ENCODE measurements at regions not wholly inside any gene's neighbourhood (a gene's known extent, or its start where the extent isn't known, plus 50 kb on each side); places are given as distances from the start of the nearest gene placed in this dataset.

DNA sequence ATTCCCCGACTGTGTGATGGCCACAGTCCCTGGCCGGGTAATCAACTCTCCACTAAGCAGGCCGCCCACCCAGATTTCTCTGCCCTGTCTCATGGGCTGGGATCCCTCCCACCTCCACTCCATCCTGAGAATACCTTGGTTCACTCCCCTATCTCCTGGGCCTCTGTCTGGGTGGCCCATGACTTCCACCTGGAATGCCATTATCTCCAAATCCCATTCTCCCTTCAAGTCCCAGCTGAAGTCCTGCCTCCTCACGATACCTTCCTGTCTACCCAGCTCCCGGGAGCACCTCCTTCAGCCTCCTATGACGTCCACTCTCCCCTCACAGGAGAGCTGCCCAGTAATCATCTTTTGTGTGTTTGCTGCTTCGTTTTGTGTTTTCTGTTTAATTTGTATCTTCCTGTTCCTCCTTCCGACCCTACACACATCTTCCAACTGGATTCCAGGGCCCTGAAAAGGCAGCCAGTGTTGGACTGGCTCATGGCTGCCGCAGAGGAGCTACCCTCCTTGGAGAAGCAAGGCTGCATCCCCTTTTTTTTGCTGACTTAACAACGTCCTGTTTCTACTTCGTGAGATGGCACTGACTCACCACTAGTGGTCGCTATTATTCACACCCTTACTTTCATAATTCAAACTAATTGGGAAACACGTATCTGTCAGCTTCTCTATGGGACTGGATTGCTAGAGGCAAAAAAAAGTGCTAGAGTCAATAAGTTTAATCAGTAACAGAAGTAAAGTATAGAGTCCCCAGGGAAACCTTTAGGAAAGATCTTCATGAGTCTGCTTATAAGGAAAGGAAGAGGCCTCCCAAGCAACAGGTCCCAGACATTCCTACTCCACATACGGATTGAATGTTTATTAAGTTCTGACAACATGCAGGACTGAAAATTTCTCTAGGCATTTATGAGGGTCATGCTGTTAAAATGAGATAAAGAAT, 171.9 kb upstream of the GATA6 start:
- DNase-seq: no peak

DNA sequence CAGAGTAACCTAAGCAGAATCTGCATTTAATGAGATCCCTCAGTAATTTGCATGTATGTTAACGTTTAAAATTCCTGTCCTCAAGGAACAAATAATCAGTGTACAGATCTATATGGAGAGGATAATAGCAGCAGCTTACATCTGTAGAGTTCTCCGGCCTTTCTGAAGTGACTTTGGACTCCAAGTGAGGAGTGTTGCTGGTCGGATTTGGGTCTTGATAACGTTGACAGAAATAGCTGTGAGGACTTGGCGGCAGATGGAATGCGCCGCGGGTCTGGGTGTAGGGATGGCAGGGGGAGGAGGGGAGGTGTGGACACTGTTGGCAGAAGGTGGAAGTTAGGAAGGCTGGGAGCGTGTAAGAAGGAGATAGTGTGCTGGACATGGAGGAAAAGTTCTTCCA, 170.9 kb upstream of the GATA6 start:
- DNase-seq: no peak

DNA sequence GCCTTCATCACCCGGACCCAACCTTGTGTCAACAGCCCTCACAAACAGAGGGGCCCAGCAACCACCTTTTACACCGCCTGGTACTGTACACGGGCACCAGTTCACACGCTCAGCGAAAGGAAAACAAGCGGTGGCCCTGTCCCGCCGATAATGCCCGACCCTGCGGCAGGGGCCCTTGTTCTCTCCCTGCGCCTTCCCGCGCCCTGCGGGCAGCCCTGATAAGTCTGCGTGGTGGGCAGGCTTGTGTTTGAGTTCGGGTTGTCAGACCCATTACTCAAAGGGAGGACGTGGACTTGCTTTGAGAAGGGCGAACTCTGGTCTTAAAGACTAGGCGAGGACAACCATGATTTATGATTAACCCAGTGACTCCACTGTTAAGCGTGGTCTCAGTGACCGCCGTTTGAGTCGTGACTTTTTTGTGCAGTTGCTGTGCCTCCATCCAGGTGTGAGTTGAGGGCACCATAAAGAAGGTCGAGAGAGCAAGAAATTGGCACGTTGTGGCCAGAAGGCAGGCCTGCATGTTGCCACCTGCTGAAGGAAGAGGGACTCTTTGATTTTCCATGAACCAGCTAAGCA, 167.4 kb upstream of the GATA6 start:
- DNase-seq: no peak

DNA sequence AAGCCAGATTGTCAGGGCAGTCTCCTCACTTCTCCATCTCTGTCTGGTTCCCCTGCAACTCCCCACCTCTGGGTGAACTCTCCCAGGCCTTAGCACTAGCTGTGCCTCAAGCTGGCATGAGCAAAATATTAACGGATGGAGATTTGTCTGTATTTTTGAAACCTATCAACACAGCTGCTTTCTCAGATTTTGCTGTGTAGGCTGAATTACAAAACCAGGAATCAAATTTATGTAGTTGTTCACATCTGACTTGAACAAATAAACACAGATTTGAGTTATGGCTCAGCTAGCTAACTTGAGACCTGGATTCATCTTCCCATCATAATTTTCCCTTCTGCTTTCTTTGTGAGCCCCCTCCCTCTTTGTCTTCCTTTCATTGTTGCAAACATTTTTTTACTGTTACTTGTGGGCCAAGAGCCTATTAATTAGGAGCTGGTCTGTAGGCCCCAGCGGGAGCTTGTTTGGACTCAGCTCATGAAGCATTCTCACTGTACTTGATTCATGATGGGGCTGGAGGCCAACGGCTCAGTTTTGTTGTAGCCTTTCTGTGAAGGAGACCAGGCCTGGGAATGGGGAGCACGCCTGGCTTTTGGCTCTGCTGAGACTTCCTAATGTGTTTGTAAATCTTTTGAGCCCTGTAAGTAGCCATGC, 164.1 kb upstream of the GATA6 start:
- no peak for DNase-seq

DNA sequence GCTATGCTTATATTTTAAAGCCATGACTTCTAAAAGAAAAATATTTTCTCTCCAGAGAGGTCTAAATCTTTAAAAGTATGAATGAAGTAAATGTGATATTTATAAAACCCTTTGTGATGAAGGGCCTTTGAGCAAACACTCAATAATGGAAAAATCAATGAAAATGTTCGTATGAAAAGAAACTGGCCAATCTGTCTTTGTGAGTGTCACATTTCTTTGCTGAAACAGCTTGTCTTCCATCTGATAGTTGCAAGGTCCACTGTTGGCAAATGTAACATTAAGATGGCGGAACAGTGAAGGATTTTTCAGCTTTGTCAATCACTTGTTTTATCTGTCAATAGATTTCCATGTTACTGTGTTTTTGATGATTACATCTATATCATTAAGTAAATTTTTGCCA, 162.9 kb upstream of the GATA6 start:
- no peak for DNase-seq

DNA sequence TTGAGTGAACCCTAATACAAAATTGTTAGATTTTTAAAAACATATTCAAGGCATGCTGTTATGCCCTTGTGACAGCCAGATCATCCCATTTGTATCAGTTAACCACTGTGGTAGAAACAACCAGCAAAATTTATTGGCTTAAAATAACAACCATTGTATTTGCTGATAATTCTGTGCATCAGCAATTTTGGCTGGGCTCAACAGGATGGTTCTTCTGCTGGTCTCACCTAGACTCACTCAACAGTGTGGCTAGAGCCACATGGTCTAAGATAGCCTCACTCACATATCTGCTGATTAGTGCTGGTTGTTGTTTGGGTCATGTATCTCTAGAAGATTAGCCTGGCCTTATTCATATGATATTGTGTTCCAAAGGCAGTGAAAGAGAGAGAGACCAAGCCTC, 160.1 kb upstream of the GATA6 start:
- DNase-seq: no peak

DNA sequence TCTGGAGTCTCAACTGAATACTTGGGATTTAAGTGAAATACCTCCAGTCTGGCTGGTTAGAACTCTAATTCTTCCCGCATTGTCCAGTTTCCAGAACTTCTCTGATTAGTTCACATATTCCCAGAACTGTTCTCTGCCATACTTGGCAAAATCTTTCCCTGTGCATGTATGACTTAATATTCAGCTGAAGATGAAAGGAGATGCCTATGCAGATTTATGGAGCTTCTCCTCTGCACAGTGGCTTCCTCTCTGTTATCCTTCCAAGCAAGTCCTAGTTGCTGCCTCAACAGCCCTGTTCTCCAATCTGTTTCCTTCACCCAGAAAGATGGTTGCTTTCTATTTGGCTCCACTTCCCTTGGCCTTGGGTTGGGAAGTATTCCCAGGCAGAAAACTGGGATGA, 155.4 kb upstream of the GATA6 start:
- no peak for DNase-seq

DNA sequence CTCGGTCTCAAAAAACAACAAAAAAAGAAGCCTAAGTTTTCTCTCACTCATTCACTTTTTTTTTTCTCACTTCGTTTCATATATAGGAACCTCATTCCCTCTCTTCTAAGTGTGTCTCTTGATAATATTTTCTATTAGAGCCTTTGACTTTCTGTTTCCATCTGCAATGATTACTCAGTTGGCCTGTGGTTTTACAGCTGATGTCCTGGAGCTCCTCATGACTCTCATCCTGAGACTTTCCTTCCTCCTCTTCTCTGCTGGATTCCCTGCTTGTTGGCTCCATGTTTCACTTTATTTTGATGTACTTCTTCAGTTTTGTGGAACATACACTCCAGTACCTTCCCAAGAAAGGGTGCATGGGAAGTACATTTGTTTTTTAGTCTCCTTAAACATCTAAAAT, 154.2 kb upstream of the GATA6 start:
- no peak for DNase-seq

DNA sequence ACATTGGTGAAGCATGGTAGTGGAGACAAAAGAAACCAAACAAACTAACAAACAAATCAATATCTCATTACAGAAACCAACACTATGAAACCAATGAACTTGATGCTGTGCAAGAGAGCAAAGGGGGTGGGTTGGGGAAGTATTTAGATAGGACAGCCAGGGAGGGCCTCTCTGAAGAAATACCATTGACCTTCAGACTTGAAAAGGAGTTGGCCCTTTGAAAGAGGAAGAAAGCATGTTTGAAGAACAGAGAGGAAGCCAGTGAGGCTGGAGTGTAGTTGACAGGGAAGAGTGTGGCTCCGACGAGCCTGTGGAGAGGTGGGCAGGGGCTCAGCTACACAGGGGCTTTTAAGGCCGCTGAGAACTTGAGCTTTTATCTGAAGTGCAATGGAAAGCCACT, 151.0 kb upstream of the GATA6 start:
- no peak for DNase-seq

DNA sequence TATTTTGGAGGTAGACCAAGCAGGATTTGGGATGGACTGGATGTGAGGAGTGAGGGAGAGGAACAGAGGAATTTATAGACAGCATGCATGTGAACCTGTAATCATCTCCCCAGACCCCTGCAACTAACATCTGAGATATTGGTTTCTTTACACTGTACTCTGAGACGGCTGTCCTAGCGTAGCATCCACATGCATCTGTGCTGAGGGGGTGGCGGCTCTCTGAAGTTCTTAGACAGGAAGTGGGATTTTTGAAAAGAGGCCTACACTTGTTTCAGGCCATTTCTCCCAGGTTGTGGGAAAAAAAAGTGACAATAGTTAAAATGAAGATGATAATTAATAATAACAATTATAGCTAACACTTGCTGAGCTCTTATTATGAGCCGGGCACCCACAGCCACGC, 150.2 kb upstream of the GATA6 start:
- no peak for DNase-seq

DNA sequence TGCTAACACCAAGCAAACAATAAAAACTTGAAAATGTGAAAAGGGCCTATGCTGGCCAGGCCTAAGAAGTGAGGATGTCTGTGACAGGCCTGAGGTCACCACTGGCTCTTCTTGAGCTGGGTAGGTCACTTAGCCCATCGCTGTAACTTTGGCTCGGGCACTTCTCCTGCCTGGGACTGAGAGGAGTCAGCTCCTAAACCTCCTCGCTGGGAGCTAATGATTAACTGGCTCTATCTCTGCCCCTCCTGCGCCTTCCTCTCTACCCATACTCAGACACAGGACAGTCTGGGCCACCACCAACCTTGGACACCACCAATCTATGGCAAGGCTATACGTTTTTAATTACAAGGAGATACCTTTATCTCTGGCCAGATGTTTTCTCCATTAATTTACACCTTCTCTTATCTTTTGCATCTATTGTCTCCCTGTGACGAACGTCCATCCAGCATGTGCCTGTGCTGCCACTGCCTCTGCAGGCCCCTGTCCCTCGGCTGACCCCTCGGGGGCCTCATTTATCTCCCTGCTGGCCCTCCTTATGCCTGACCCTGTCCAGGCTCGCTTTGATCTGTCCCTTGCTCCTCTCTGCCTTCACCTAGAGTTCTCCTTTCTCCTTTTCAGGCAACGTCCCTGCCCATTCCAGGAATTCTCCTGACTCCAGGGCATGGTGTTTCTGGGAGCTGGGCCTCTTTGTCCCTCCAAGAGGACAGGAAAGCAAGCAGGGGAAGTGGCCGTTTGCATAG, 149.1 kb upstream of the GATA6 start:
- DNase-seq: no peak

DNA sequence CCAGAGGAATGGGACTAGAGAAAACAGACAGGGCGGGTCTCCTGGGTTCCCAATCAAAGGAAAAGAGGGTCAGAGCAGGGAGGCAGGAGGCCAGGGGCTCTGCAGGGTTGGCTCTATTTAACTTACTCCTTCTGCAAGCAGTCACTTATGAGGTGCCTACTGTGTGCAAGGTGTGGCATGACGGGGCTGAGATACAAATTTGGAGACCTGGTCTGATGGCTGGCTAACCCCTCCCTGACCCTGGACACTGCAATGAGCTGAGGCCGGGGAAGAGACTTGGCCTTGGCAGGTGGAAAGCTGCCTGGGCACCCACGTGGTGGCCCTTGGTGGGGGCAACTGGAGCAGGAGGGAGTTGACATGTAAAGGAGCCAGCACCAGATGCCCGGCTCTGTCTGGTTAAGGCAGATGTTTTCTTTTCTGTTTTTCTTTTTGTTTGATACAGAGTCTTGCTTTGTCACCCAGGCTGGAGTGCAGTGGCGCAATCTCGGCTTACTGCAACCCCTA, 148.5 kb upstream of the GATA6 start:
- no peak for DNase-seq

DNA sequence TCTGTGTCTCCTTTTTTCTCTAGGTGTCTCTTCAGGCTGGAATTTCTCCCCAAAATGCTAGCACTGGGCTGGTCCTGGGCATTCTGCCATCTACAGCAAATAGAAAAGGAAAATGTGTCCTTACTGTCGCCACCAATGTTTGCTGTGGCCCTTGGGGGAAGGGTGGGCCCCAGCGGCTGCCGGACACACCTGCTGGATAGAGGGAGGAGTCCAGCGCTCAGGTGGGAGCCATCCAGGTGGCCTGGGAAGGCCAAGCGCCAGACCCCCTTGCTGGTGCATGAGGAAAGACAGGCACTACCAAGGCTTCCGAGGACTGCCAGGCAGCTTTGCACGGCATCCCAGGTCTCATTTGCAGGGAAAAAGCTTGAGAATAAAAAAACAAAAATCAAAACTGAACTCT, 147.7 kb upstream of the GATA6 start:
- no peak for DNase-seq

DNA sequence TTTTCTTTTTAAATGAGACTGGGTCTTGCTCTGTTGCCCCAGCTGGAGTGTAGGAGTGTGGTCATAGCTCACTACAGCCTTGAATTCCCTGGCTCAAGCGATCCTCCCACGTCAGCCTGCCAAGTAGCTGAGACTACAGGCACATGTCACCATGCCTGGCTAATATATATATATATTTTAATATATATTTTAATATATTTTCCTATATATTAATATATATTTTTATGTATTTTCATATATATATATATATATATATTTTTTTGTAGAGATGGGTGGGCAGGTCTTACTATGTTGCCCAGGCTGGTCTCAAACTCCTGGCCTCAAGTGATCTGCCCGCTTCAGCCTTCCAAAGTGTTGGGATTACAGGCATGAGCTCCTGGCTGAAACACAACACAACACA, 144.5 kb upstream of the GATA6 start:
- DNase-seq: no peak

DNA sequence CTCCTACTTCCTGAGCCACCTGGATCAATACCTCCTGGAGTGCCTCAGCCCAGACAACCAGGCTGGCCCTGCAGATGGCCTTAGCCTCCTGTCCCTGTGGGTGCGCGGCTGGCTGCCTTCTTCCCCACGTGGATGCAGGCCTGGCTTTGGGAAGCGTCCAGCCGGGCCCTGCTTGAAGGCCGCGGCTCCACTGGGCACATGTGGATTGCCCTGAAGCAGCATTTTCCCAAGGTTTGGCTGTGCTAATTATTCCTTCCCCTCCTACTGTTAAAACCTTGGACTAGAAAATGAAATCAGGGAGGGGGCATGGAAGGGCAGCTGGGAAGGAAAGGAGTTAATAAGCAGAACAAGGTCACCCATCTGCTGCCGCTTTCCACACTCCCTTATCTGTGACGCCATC, 143.0 kb upstream of the GATA6 start:
- DNase-seq: no peak

DNA sequence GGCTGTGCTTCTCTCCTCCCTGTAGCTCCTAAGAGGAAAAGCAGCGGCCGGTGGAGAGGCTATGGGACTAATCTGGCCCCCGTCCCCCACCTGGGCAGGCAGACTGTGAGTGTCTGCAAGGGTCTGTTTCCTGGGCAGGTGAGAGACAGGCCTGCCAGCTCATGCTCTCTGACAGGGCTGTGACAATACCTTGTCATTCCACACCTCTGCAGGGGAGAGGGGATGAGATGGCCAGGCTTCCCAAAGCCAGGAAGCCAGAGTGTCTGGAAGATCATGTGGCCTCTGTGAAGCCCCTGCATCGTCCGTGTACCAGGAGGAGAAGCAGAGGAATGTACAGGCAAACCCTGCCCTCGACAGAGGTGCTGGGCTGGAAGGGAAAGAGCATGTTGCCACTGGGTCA, 142.5 kb upstream of the GATA6 start:
- no peak for DNase-seq

DNA sequence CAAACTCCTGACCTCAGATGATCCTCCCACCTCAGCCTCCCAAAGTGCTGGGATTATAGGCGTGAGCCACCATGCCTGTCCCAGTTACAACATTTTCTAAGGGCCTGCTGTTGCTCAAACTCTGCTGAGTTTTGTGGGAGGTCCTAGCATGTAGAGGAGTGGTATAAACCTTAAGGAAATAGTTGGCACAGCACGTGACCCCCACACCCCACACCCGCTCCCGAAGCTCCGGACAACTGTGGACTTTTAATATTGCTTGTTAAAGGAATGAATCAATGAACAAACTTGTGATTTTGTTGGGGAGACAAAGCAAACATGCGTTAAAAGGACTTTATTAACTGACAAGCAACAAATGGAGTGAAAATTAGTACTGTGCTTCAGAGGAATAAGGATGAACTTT, 137.8 kb upstream of the GATA6 start:
- DNase-seq: no peak

DNA sequence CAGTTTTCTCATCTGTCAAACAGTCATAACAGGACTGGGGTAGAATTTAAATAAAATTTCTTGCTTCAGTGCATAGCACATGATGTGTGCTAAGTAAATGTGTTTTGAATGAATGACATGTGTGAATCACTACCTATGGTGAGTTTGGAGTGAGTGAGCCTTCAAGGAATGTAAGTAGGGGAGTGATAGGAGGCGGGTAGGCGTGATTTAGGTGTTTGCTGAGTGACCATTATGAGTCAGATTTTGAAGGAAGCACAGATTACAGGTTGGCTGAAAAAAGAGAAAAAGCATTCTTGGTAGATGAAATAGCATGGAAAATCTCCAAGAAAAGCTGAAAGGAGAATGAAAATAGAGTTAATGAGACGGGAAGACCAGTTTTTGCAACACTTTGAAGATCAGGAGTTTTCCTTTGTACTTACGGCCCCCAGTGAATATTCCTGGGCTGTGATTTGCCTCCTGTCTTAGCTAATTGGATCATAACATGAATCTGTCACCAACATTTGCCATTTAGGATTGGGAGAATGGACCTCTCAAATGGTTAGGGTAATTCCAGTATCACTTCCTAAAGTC, 136.9 kb upstream of the GATA6 start:
- no peak for DNase-seq

DNA sequence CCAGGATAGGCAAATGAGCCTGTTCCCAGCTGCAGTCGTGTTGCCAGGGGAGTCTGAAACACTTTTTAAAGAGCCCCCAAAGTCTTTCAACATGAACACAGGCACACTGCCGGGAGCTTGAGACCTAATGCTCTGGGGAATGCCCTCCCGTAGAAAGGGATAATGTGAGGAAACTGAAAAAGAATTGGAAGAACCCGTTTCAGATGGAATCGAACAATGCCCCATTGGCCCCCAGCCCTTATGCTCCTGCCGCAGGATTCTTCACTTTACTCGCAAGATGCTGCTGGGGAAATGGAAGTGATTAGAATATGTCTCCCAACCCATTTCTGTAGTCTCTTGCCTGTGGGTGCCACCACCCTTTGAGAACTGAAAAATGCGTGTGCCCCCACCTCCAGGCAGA, 136.3 kb upstream of the GATA6 start:
- no peak for DNase-seq

DNA sequence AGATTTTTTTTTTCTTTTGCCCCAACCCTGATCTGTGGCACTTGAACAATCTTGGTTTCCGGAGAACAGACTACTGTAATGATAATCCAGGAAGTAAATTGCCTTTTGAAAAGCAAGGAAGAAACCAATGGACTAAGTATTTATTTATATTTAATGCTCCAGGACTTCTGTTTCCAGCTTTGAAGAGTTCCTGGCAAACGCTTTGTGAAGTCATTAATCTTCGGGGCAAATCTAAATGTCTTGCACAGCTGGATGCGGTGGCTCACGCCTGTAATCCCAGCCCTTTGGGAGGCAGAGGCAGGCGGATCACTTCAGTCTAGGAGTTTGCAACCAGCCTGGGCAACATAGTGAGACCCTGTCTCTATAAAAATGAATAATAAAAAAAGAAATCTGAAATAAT, 135.1 kb upstream of the GATA6 start:
- no peak for DNase-seq

DNA sequence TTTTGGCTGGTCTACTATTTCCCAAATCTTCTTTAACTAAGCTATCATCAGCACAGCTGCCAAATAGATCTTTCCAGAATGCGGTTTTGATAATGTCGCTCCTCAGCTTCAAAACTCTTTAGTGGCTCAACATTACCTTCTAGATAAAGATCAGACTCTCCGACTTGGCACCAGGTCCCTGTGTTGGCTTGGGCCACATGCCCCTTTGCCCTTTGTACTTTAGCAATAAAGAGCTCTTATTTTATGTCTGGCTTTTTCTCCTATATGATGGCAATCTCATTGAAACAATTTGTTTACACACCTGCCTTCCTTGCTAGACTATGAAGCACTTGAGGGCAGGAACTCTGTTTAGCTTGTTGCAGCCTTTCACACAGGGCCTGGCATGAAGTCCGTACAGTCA, 128.9 kb upstream of the GATA6 start:
- no peak for DNase-seq

DNA sequence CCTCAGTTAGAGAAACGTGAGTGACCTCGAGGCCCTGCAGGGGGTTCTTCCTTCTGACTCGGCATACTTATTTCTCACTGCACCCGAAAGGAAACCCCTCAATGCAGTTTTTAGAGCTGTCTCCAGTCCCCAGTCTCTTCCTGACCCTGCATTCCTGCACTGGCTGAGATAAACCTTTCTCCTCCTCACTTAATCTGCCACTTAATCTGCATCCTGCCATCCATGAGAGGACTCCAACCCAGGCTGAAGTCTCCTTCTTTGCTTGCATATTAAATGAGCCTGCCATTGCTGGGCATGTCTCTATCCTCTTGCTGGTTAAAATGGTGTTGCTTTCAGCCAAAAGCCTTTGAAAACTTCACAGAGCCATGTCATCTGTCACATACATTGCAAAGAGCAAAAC, 125.6 kb upstream of the GATA6 start:
- no peak for DNase-seq

All from activated CD4-positive, alpha-beta T cell treated with anti-CD3 and anti-CD28 coated beads for 1 hour (primary cell).